Hematopoietic multipotent progenitor cell treated with erythropoietin and hydrocortisone succinate and interleukin-3 and kit ligand, for 4 days (in vitro differentiated cells): ENCODE measurements at regions not wholly inside any gene's neighbourhood (a gene's known extent, or its start where the extent isn't known, plus 50 kb on each side); places are given as distances from the start of the nearest gene placed in this dataset.
A peak's percentile ranks its signal among the peaks of the same experiment; 100 is the strongest.
"Not testable (repeated sequence)": the region's sequence is repeated elsewhere in the genome, so short reads cannot be mapped to it uniquely, and the experiment has no call there.

Experiments used
- DNase-seq: peaks from one replicate; pipeline ENCODE4 v3.0.0-alpha.2; 2015

- DNase-seq = no peak
Measured at GRCh38 chr11:134864233-134864967, 452.4 kb upstream of the B3GAT1 start.

- DNase-seq = no peak
Measured at GRCh38 chr11:134863294-134863693, 451.3 kb upstream of the B3GAT1 start.

GRCh38 chr11:134862587-134863195, 450.6 kb upstream of the B3GAT1 start:
- DNase-seq = no peak

- DNase-seq = no peak
Measured at GRCh38 chr11:134862105-134862502, 450.1 kb upstream of the B3GAT1 start.

GRCh38 chr11:134861490-134862104, 449.6 kb upstream of the B3GAT1 start:
- peak; percentile 3 for DNase-seq

- no peak for DNase-seq
Measured at GRCh38 chr11:134858783-134859480, 446.9 kb upstream of the B3GAT1 start.

GRCh38 chr11:134857035-134857434, 445.0 kb upstream of the B3GAT1 start:
- DNase-seq = no peak

GRCh38 chr11:134856056-134856971, 444.3 kb upstream of the B3GAT1 start:
- no peak for DNase-seq

GRCh38 chr11:134853992-134854991, 442.2 kb upstream of the B3GAT1 start:
- DNase-seq = no peak

GRCh38 chr11:134851503-134852224, 439.6 kb upstream of the B3GAT1 start:
- DNase-seq = not testable (repeated sequence)

- no peak for DNase-seq
Measured at GRCh38 chr11:134850566-134850965, 438.5 kb upstream of the B3GAT1 start.

GRCh38 chr11:134849833-134850232, 437.8 kb upstream of the B3GAT1 start:
- no peak for DNase-seq

- no peak for DNase-seq
Measured at GRCh38 chr11:134847083-134847715, 435.2 kb upstream of the B3GAT1 start.

- DNase-seq = no peak
Measured at GRCh38 chr11:134846328-134847082, 434.5 kb upstream of the B3GAT1 start.

- no peak for DNase-seq
Measured at GRCh38 chr11:134845474-134846327, 433.7 kb upstream of the B3GAT1 start.

- DNase-seq = no peak
Measured at GRCh38 chr11:134844838-134845237, 432.8 kb upstream of the B3GAT1 start.

- no peak for DNase-seq
Measured at GRCh38 chr11:134843735-134844134, 431.7 kb upstream of the B3GAT1 start.

GRCh38 chr11:134843020-134843419, 431.0 kb upstream of the B3GAT1 start:
- no peak for DNase-seq
